K562 (cell line): ENCODE measurements at regions not wholly inside any gene's neighbourhood (a gene's known extent, or its start where the extent isn't known, plus 50 kb on each side); places are given as distances from the start of the nearest gene placed in this dataset.

Source experiments
- ATAC-seq: fragments of 200-7000 bp; cut with Tn5 transposase; 3 replicates; pipeline ENCODE4 v1.9.1; 2020; ENCODE audit warnings: moderate library complexity
- BruUV-seq: library from RNA; stranded (reverse); fragments of 400-500 nt; replicated peaks from 2 replicates; lab custom pipeline; 2021; lab: Mats Ljungman, UMichigan
- CTCF ChIA-PET: fragments of 300-600 bp; formaldehyde crosslinking; extraction: SDS; loops from one replicate; lab custom pipeline; 2021; ENCODE audit warnings: low intra/inter-chr PET ratio; lab: Yijun Ruan, JAX
- POLR2A ChIA-PET: fragments of 300-600, 350-650 bp; sonication (Branson Sonifier 250); formaldehyde crosslinking; extraction: SDS; loops from one replicate; lab custom pipeline; 2021; ENCODE audit warnings: antibody characterized with exemption, inconsistent platforms; lab: Yijun Ruan, JAX
- DNase-seq, 4 experiments: peaks; one replicate each; pipeline versions ENCODE4 v3.0.0 to v3.0.0-alpha.2; 2011 to 2018; ENCODE audit warnings: low spot score in 3 of 4, mixed read lengths in 3 of 4; ENCODE audit errors: extremely low read depth in 1 of 4
- FAIRE-seq: peaks from 2 replicates; lab custom pipeline; 2011; peaks lifted over from hg19 to GRCh38; lab: Jason Lieb, UNC
- H2AFZ ChIP-seq: 2 replicates; pipeline ENCODE4 v1.6.0; 2011; ENCODE audit warnings: low read depth, low read length, control low read depth, inconsistent platforms
- H3K27ac ChIP-seq: fragments of 200-600 bp; 3 replicates; pipeline ENCODE4 v1.8.0; 2011; ENCODE audit warnings: low read depth, mild to moderate bottlenecking, control low read depth, inconsistent platforms, low read length, moderate library complexity, mixed read lengths; ENCODE audit errors: extremely low read depth
- H3K27me3 ChIP-seq, 2 experiments: fragments of 300-600 bp in 1 of 2; 2 replicates in 1 of 2; 3 replicates in 1 of 2; pipeline versions ENCODE4 v1.6.0 to v1.8.0; 2011; ENCODE audit warnings: inconsistent platforms in 2 of 2, low read length in 2 of 2, mild to moderate bottlenecking in 1 of 2, mixed read lengths in 1 of 2, moderate library complexity in 1 of 2; ENCODE audit not compliant: control insufficient read depth in 2 of 2, insufficient read depth in 2 of 2
- H3K36me3 ChIP-seq: fragments of 300-600 bp; 3 replicates; pipeline ENCODE4 v1.8.0; 2011; ENCODE audit warnings: mild to moderate bottlenecking, low read length, inconsistent platforms; ENCODE audit not compliant: control insufficient read depth, insufficient read depth
- H3K4me1 ChIP-seq, 2 experiments: fragments of 200-600 bp in 1 of 2; replicated peaks in 1 of 2; 2 replicates in 1 of 2; 3 replicates in 1 of 2; pipeline versions ENCODE4 v1.5.1 to v1.8.0; 2011; ENCODE audit warnings: inconsistent platforms in 2 of 2, low read length in 2 of 2, mild to moderate bottlenecking in 1 of 2, mixed read lengths in 1 of 2, moderate library complexity in 1 of 2; ENCODE audit not compliant: control insufficient read depth in 2 of 2, insufficient read depth in 2 of 2
- H3K4me2 ChIP-seq: 2 replicates; pipeline ENCODE4 v1.6.1; 2011; ENCODE audit warnings: low read length, control low read depth, inconsistent platforms, mixed read lengths; ENCODE audit not compliant: insufficient read depth
- H3K4me3 ChIP-seq: fragments of 200-600 bp; sonication (generic), shearing (Covaris generic); 2 replicates; pipeline ENCODE4 v1.5.1; 2016; ENCODE audit warnings: control low read depth, inconsistent platforms
- H3K79me2 ChIP-seq: fragments of 200-600 bp; 3 replicates; pipeline ENCODE4 v1.8.0; 2011; ENCODE audit warnings: low read length, inconsistent platforms; ENCODE audit not compliant: control insufficient read depth, insufficient read depth
- H3K9ac ChIP-seq, 2 experiments: 2 replicates each; pipeline versions ENCODE4 v1.6.0 to v1.6.1; 2011; ENCODE audit warnings: low read depth in 2 of 2, low read length in 2 of 2, control low read depth in 1 of 2, inconsistent platforms in 1 of 2, mild to moderate bottlenecking in 1 of 2, mixed read lengths in 1 of 2; ENCODE audit not compliant: insufficient read depth in 1 of 2
- H3K9me1 ChIP-seq: one replicate; pipeline ENCODE4 v1.6.0; 2011; ENCODE audit warnings: inconsistent platforms, mild to moderate bottlenecking, low read length, moderate library complexity; ENCODE audit not compliant: control insufficient read depth, insufficient read depth
- H3K9me3 ChIP-seq: replicated peaks from 2 replicates; pipeline ENCODE4 v1.5.1; 2011; ENCODE audit warnings: low read depth, low read length, inconsistent platforms; ENCODE audit not compliant: control insufficient read depth, insufficient read depth
- H4K20me1 ChIP-seq: replicated peaks from 2 replicates; pipeline ENCODE4 v1.6.1; 2011; ENCODE audit warnings: low read length, inconsistent platforms, mixed read lengths; ENCODE audit not compliant: control insufficient read depth, insufficient read depth
- ATF1 ChIP-seq, 2 experiments: fragments of 450-650 bp in 1 of 2; IDR thresholded peaks; 2 replicates each; pipeline ENCODE4 v1.6.1; 2016; ENCODE audit warnings: missing compliant biosample characterization in 1 of 2, missing genetic modification characterization in 1 of 2
- CTBP1 ChIP-seq: fragments of 450-650 bp; IDR thresholded peaks from 2 replicates; pipeline ENCODE4 v1.6.1; 2016; ENCODE audit warnings: borderline replicate concordance
- ERF ChIP-seq: fragments of 450-650 bp; formaldehyde crosslinking; IDR thresholded peaks from 2 replicates; pipeline ENCODE4 v1.4.0; 2020; ENCODE audit warnings: mild to moderate bottlenecking, mixed read lengths
- HDAC3 ChIP-seq: fragments of 450-650 bp; IDR thresholded peaks from 2 replicates; pipeline ENCODE4 v1.6.1; 2018; ENCODE audit warnings: borderline replicate concordance, mild to moderate bottlenecking, moderate library complexity; ENCODE audit not compliant: partially characterized antibody
- HDGF ChIP-seq: fragments of 450-650 bp; IDR thresholded peaks from 2 replicates; pipeline ENCODE4 v1.6.1; 2016
- HOXB6 ChIP-seq: fragments of 250-450 bp; sonication (Bioruptor Pico); IDR thresholded peaks from 2 replicates; pipeline ENCODE4 v1.5.1; 2022; ENCODE audit warnings: mild to moderate bottlenecking, borderline replicate concordance
- MCM2 ChIP-seq: fragments of 450-650 bp; IDR thresholded peaks from 2 replicates; pipeline ENCODE4 v1.6.1; 2017; ENCODE audit warnings: low read depth, mild to moderate bottlenecking
- NR2C1 ChIP-seq, 2 experiments: fragments of 450-650 bp; IDR thresholded peaks; 2 replicates each; pipeline ENCODE4 v1.6.1; 2017; ENCODE audit warnings: mild to moderate bottlenecking in 2 of 2, antibody characterized with exemption in 1 of 2, inconsistent platforms in 1 of 2, missing compliant biosample characterization in 1 of 2, missing genetic modification characterization in 1 of 2
- WHSC1 ChIP-seq: IDR thresholded peaks from one replicate; pipeline ENCODE4 v1.6.1; 2012; ENCODE audit warnings: low read length, control low read depth, inconsistent platforms
- YY1 ChIP-seq, 3 experiments: IDR thresholded peaks; 2 replicates each; pipeline ENCODE4 v1.6.1; 2011; ENCODE audit warnings: low read length in 2 of 3, mild to moderate bottlenecking in 2 of 3, moderate library complexity in 2 of 3, borderline replicate concordance in 1 of 3, control low read depth in 1 of 3, low read depth in 1 of 3; ENCODE audit not compliant: insufficient read depth in 3 of 3, insufficient replicate concordance in 2 of 3, control insufficient read depth in 1 of 3, insufficient read length in 1 of 3; ENCODE audit errors: extremely low read depth in 1 of 3
- ZNF174 ChIP-seq: fragments of 250-450 bp; sonication (Bioruptor Pico); IDR thresholded peaks from 2 replicates; pipeline ENCODE4 v1.4.0; 2020; ENCODE audit warnings: mild to moderate bottlenecking
- ZNF184 ChIP-seq: sonication (generic); formaldehyde crosslinking; IDR thresholded peaks from 2 replicates; pipeline ENCODE4 v1.5.0; 2020; ENCODE audit warnings: missing genetic modification reagents
- ZNF699 ChIP-seq: fragments of 250-450 bp; sonication (Bioruptor Pico); IDR thresholded peaks from 2 replicates; pipeline ENCODE4 v1.8.0; 2021; ENCODE audit warnings: mild to moderate bottlenecking, moderate library complexity; ENCODE audit not compliant: insufficient replicate concordance
- WGBS: fragments of 100-300 bp; shearing (Covaris generic); methylation state at CpG from one replicate; pipeline ENCODE4 v1.1.6; 2016; ENCODE audit warnings: low coverage, mixed read lengths; ENCODE audit not compliant: insufficient coverage; ENCODE audit errors: missing lambda C conversion rate; 5-methylcytosine and 5-hydroxymethylcytosine counted together
- in situ Hi-C: fragments of 300-500 bp; cut with MboI; formaldehyde crosslinking; loops from 4 replicates; pipeline ENCODE4 v1.15.0; 2018; ENCODE audit warnings: inconsistent platforms, mixed read lengths
- intact Hi-C: fragments of 100-400 bp; cut with micrococcal nuclease; formaldehyde crosslinking; loops from 2 replicates; pipeline ENCODE4 v1.14.2; 2022
- TF ChIP-seq, protein P1 (sequence below), 2 experiments: IDR thresholded peaks; 2 replicates each; pipeline ENCODE4 v1.6.1; 2011; ENCODE audit warnings: borderline replicate concordance in 1 of 2, control low read depth in 1 of 2, low read depth in 1 of 2, low read length in 1 of 2, mild to moderate bottlenecking in 1 of 2, mixed read lengths in 1 of 2, moderate library complexity in 1 of 2; ENCODE audit not compliant: insufficient read depth in 1 of 2, insufficient read length in 1 of 2, poor library complexity in 1 of 2, severe bottlenecking in 1 of 2; ENCODE audit errors: extremely low read depth in 1 of 2
- TF ChIP-seq, protein P2 (sequence below): sonication (generic); formaldehyde crosslinking; IDR thresholded peaks from 2 replicates; pipeline ENCODE4 v1.8.0; 2023; ENCODE audit warnings: mild to moderate bottlenecking, missing genetic modification reagents
- TF ChIP-seq, protein P3 (sequence below): fragments of 450-650 bp; IDR thresholded peaks from 2 replicates; pipeline ENCODE4 v1.6.1; 2016; ENCODE audit warnings: antibody characterized with exemption
- TF ChIP-seq, protein P4 (sequence below): fragments of 250-450 bp; sonication (Bioruptor Pico); IDR thresholded peaks from 2 replicates; pipeline ENCODE4 v1.4.0; 2020; ENCODE audit warnings: mild to moderate bottlenecking, moderate library complexity

DNA sequence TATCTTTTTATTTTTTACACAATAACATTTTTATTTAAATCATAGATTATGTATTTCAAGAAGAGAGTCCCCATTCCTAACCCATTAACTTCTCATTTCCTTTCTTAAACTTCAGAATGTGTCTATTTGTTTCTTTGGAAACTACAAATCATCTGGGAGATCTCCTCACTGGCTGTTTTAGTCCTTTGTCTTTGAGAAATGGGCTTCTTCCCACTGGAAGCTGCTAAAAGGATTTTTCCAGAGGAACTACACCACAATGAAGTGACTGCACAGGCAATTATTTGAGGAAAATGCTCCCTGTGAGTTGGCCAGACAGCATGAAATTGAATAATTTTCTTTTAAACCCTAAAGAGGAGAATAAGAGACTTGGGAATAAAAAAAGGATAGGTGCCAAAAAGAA lies 119.1 kb downstream of the TENT5A start (continued):
- TF ChIP-seq, protein P1, sequence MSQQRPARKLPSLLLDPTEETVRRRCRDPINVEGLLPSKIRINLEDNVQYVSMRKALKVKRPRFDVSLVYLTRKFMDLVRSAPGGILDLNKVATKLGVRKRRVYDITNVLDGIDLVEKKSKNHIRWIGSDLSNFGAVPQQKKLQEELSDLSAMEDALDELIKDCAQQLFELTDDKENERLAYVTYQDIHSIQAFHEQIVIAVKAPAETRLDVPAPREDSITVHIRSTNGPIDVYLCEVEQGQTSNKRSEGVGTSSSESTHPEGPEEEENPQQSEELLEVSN (IDR thresholded peaks at IDR 0.05; ENCODE audit: borderline replicate concordance in 1 of 2, extremely low read depth in 1 of 2, insufficient read depth in 1 of 2, insufficient read length in 1 of 2, low read depth in 1 of 2, low read length in 1 of 2, poor library complexity in 1 of 2, severe bottlenecking in 1 of 2) = no peak
- TF ChIP-seq ZNF184 (CRISPR knock-in tag) (no peak), HDAC3 (no peak), NR2C1 (IDR thresholded peaks at IDR 0.05) (no peak), NR2C1 (tag; IDR thresholded peaks at IDR 0.05) (no peak), HDGF (no peak), ERF (no peak)
- TF ChIP-seq, all 486 proteins: peak for 0

DNA sequence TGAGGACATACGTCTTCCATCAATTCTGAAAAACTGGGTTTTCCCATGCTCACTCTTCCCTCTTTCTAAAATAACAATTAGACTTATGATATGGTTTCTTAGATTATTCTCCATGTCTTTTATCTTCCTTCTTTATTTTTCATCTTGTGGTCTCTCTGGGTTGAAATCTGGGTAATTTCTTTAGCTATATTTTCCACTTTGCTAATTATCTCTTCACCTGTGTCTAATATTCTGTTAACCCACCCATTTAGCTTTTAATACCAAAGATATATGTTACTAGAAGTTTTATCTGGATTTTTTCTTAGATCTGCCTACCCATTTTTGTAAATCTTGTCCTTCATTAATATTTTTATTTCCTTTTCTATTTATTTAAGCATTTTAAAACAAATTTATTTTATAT lies 121.8 kb downstream of the TENT5A start:
- intact Hi-C loops = no loop called here
- no peaks in the 10 kb centered on the region for H3K9me1 ChIP-seq
- H4K20me1 ChIP-seq = no peaks in the 10 kb centered on the region
- no peaks in the 10 kb centered on the region for H3K4me1 ChIP-seq
- H3K27me3 ChIP-seq = no peaks in the 10 kb centered on the region
- ChIA-PET CTCF (no interaction called here), POLR2A (no interaction called here)
- no peaks in the 10 kb centered on the region for H3K79me2 ChIP-seq
- H3K9me3 ChIP-seq = no peaks in the 10 kb centered on the region
- no peak overlapping the region for H3K9ac ChIP-seq
- no TSS peak for BruUV-seq
- no peak overlapping the region for H3K4me2 ChIP-seq
- ATAC-seq (no peak), FAIRE-seq (no peak), DNase-seq (no peak)
- no peaks in the 10 kb centered on the region for H3K36me3 ChIP-seq
- TF ChIP-seq, protein P2, sequence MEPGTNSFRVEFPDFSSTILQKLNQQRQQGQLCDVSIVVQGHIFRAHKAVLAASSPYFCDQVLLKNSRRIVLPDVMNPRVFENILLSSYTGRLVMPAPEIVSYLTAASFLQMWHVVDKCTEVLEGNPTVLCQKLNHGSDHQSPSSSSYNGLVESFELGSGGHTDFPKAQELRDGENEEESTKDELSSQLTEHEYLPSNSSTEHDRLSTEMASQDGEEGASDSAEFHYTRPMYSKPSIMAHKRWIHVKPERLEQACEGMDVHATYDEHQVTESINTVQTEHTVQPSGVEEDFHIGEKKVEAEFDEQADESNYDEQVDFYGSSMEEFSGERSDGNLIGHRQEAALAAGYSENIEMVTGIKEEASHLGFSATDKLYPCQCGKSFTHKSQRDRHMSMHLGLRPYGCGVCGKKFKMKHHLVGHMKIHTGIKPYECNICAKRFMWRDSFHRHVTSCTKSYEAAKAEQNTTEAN (CRISPR knock-in tag) = no peak
- TF ChIP-seq, protein P3, sequence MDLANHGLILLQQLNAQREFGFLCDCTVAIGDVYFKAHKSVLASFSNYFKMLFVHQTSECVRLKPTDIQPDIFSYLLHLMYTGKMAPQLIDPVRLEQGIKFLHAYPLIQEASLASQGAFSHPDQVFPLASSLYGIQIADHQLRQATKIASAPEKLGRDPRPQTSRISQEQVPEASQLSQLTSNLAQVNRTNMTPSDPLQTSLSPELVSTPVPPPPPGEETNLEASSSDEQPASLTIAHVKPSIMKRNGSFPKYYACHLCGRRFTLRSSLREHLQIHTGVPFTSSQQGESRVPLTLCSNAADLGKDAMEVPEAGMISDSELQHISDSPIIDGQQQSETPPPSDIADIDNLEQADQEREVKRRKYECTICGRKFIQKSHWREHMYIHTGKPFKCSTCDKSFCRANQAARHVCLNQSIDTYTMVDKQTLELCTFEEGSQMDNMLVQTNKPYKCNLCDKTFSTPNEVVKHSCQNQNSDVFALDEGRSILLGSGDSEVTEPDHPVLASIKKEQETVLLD = no peak
- TF ChIP-seq ZNF699 (CRISPR knock-in tag) (no peak), ZNF174 (no peak), YY1 (IDR thresholded peaks at IDR 0.05; ENCODE audit: borderline replicate concordance in 1 of 3, control insufficient read depth in 1 of 3, extremely low read depth in 1 of 3, insufficient read depth in 3 of 3, insufficient read length in 1 of 3, insufficient replicate concordance in 2 of 3, low read depth in 1 of 3, low read length in 2 of 3) (no peak), CTBP1 (no peak), MCM2 (no peak), ATF1 (CRISPR knock-in tag; IDR thresholded peaks at IDR 0.05) (no peak), ATF1 (tag; IDR thresholded peaks at IDR 0.05) (no peak), WHSC1 (no peak), HOXB6 (CRISPR knock-in tag) (no peak)
- TF ChIP-seq, protein P4, sequence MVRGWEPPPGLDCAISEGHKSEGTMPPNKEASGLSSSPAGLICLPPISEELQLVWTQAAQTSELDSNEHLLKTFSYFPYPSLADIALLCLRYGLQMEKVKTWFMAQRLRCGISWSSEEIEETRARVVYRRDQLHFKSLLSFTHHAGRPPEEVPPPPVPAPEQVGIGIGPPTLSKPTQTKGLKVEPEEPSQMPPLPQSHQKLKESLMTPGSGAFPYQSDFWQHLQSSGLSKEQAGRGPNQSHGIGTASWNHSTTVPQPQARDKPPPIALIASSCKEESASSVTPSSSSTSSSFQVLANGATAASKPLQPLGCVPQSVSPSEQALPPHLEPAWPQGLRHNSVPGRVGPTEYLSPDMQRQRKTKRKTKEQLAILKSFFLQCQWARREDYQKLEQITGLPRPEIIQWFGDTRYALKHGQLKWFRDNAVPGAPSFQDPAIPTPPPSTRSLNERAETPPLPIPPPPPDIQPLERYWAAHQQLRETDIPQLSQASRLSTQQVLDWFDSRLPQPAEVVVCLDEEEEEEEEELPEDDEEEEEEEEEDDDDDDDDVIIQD (CRISPR knock-in tag) = no peak
- in situ Hi-C loops = no loop called here
- no peak overlapping the region for H2AFZ ChIP-seq
- no peak overlapping the region for H3K4me3 ChIP-seq
- WGBS = 0% methylated on average over 1 of the region's 1 CpG
- no peak overlapping the region for H3K27ac ChIP-seq
